Body of pancreas (tissue), 4 donors: ENCODE measurements at regions not wholly inside any gene's neighbourhood (a gene's known extent, or its start where the extent isn't known, plus 50 kb on each side); places are given as distances from the start of the nearest gene placed in this dataset.

Experiments used
- ATAC-seq: fragments of 150-250 bp; one replicate; pipeline ENCODE4 v1.9.1; 2016
- DNase-seq, 4 donors: peaks; one replicate each; pipeline ENCODE4 v3.0.0-alpha.2; 2019
- H3K27ac ChIP-seq, 4 donors: fragments of 200-600 bp; sonication (generic); 1 replicate in 3 of 4; 2 replicates in 1 of 4; pipeline versions ENCODE4 v1.5.1 to v1.6.1; 2016 to 2019; ENCODE audit warnings: mild to moderate bottlenecking in 1 of 4, mixed read lengths in 1 of 4, moderate library complexity in 1 of 4
- H3K27me3 ChIP-seq, 2 donors: fragments of 200-600 bp; sonication (generic); one replicate each; pipeline ENCODE4 v1.6.0; 2016; ENCODE audit warnings: mild to moderate bottlenecking in 1 of 2
- H3K36me3 ChIP-seq, 2 donors: fragments of 200-600 bp; sonication (generic); replicated peaks in 1 of 2; 2 replicates each; pipeline ENCODE4 v1.5.1; 2016; ENCODE audit warnings: low read depth in 2 of 2; ENCODE audit not compliant: insufficient read depth in 1 of 2
- H3K4me1 ChIP-seq: fragments of 200-600 bp; sonication (generic); one replicate; pipeline ENCODE4 v1.6.0; 2016
- H3K4me3 ChIP-seq, 2 donors: fragments of 200-600 bp; sonication (generic); 1 replicate in 1 of 2; 2 replicates in 1 of 2; pipeline ENCODE4 v1.5.1; 2016 to 2019
- H3K9me3 ChIP-seq, 3 donors: fragments of 200-600 bp; sonication (generic); 1 replicate in 2 of 3; 2 replicates in 1 of 3; pipeline ENCODE4 v1.5.1; 2016
- POLR2A ChIP-seq, 3 donors: fragments of 450-650 bp; IDR thresholded peaks; one replicate each; pipeline ENCODE4 v1.6.1; 2016; ENCODE audit warnings: antibody characterized with exemption in 3 of 3, mild to moderate bottlenecking in 2 of 3
- WGBS, 2 donors: methylation state at CpG; one replicate each; pipeline ENCODE4 v1.1.5; 2017; 5-methylcytosine and 5-hydroxymethylcytosine counted together
- intact Hi-C: fragments of 100-400 bp; cut with DNase I; formaldehyde crosslinking; loops from one replicate; pipeline ENCODE4 v1.15.1; 2023
- TF ChIP-seq, protein P1 (sequence below), 7 experiments: fragments of 450-650 bp in 4 of 7; fragments of 200-600 bp in 3 of 7; sonication (generic) in 3 of 7; IDR thresholded peaks; one replicate each; pipeline ENCODE4 v1.5.1; 2016 to 2019; ENCODE audit warnings: antibody characterized with exemption in 7 of 7

- WGBS, 2 donors: 76% methylated on average over 3 of the region's 3 CpGs
- Histone ChIP-seq H3K27me3 (no peaks in the 10 kb centered on the region), H3K9me3 (no peaks in the 10 kb centered on the region), H3K4me3 (no peak overlapping the region), H3K36me3 (no peaks in the 10 kb centered on the region), H3K27ac (no peak overlapping the region), H3K4me1 (no peaks in the 10 kb centered on the region)
- intact Hi-C loops: no loop called here
- no peak for TF ChIP-seq POLR2A (IDR thresholded peaks at IDR 0.05)
- TF ChIP-seq, protein P1, sequence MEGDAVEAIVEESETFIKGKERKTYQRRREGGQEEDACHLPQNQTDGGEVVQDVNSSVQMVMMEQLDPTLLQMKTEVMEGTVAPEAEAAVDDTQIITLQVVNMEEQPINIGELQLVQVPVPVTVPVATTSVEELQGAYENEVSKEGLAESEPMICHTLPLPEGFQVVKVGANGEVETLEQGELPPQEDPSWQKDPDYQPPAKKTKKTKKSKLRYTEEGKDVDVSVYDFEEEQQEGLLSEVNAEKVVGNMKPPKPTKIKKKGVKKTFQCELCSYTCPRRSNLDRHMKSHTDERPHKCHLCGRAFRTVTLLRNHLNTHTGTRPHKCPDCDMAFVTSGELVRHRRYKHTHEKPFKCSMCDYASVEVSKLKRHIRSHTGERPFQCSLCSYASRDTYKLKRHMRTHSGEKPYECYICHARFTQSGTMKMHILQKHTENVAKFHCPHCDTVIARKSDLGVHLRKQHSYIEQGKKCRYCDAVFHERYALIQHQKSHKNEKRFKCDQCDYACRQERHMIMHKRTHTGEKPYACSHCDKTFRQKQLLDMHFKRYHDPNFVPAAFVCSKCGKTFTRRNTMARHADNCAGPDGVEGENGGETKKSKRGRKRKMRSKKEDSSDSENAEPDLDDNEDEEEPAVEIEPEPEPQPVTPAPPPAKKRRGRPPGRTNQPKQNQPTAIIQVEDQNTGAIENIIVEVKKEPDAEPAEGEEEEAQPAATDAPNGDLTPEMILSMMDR (IDR thresholded peaks at IDR 0.05): no peak
- DNase-seq: no peak
- no peak for ATAC-seq
Measured at GRCh38 chr4:90007494-90008167, 113.0 kb downstream of the MMRN1 start.

- TF ChIP-seq, protein P1 (IDR thresholded peaks at IDR 0.05): no peak
- ATAC-seq (no peak), DNase-seq (no peak)
- Histone ChIP-seq H3K4me3 (no peak overlapping the region), H3K4me1 (no peaks in the 10 kb centered on the region), H3K36me3 (no peaks in the 10 kb centered on the region), H3K27me3 (no peaks in the 10 kb centered on the region), H3K27ac (no peak overlapping the region), H3K9me3 (no peaks in the 10 kb centered on the region)
- intact Hi-C loops: no loop called here
- WGBS, 2 donors: 78 to 83% methylated on average over 4 of the region's 4 CpGs
Measured at GRCh38 chr4:90012918-90013317, 114.3 kb upstream of the CCSER1 start.

GRCh38 chr4:90024519-90024918 is 102.7 kb upstream of the CCSER1 start:
- no peak overlapping the region for H3K4me3 ChIP-seq
- H3K27me3 ChIP-seq: no peaks in the 10 kb centered on the region
- H3K9me3 ChIP-seq: no peaks in the 10 kb centered on the region
- H3K4me1 ChIP-seq: no peaks in the 10 kb centered on the region
- H3K36me3 ChIP-seq: no peaks in the 10 kb centered on the region
- DNase-seq: no peak
- 60 to 72% methylated on average over 1 of the region's 1 CpG for WGBS, 2 donors
- ATAC-seq: no peak
- no peak for TF ChIP-seq POLR2A (IDR thresholded peaks at IDR 0.05)
- TF ChIP-seq, protein P1 (IDR thresholded peaks at IDR 0.05): no peak
- intact Hi-C loops: no loop called here
- no peak overlapping the region for H3K27ac ChIP-seq

DNA sequence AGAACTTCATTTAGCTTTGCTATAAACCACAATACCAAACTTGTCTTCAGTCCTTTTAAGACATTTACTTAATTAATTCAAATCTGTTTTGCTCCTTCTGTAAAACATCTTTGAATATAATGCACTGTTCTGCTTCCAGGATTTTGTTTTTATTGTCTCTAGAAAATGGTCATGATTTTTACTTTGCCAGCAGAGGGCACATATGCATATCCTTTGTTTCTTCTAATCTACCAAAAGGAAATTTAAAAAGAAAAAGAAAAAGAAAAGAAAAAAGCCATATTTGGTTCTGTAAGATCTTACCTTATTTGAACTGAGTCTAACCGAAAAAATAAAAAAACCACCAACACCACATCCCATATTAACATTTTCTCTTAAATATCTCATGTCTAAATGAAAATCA is 101.9 kb upstream of the CCSER1 start:
- intact Hi-C loops: no loop called here
- DNase-seq: no peak
- Histone ChIP-seq H3K4me1 (no peaks in the 10 kb centered on the region), H3K4me3 (no peak overlapping the region), H3K9me3 (no peaks in the 10 kb centered on the region), H3K27ac (no peak overlapping the region), H3K27me3 (no peaks in the 10 kb centered on the region), H3K36me3 (no peaks in the 10 kb centered on the region)
- TF ChIP-seq POLR2A (IDR thresholded peaks at IDR 0.05): no peak
- TF ChIP-seq, protein P1 (IDR thresholded peaks at IDR 0.05): peak in 5 of 7 experiments; percentile 18 to 26 (median 25)
- 10 to 35% methylated on average over 1 of the region's 1 CpG for WGBS, 2 donors
- ATAC-seq: no peak

DNA sequence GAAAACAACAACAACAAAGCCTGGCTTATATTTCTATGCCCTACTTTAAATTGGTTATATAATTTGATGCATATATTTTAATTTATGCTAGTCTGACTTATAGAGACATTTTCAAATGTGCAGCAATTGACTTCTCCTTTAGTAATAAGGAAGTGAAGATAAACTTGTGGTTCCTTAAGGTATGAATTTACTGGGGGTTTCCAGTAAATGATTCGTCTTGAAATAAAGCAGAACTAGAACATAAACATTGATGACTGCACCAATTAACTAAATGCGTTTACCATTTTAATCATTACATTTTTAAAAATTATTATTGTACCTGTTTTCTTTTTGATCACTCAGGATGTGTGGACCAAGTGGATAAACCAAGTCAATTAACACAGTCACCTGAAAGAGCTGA is 99.6 kb upstream of the CCSER1 start:
- Histone ChIP-seq H3K4me1 (no peaks in the 10 kb centered on the region), H3K27me3 (no peaks in the 10 kb centered on the region), H3K9me3 (no peaks in the 10 kb centered on the region), H3K27ac (no peak overlapping the region), H3K4me3 (no peak overlapping the region), H3K36me3 (no peaks in the 10 kb centered on the region)
- WGBS, 2 donors: 34 to 59% methylated on average over 2 of the region's 2 CpGs
- intact Hi-C loops: no loop called here
- ATAC-seq (no peak), DNase-seq (no peak)
- TF ChIP-seq, protein P1 (IDR thresholded peaks at IDR 0.05): no peak
- TF ChIP-seq POLR2A (IDR thresholded peaks at IDR 0.05): no peak
